Endodermal cell (in vitro differentiated cells): ENCODE measurements at regions not wholly inside any gene's neighbourhood (a gene's known extent, or its start where the extent isn't known, plus 50 kb on each side); places are given as distances from the start of the nearest gene placed in this dataset.

Experiments used
- DNase-seq: peaks from one replicate; pipeline ENCODE4 v3.0.0-alpha.2; 2017
- H3K27ac ChIP-seq: 2 replicates; pipeline ENCODE4 v1.5.1; 2013; ENCODE audit warnings: mild to moderate bottlenecking, low read depth, low read length, moderate library complexity
- H3K27me3 ChIP-seq: 2 replicates; pipeline ENCODE4 v1.6.1; 2013; ENCODE audit warnings: mild to moderate bottlenecking, low read length, moderate library complexity; ENCODE audit not compliant: insufficient read depth, control insufficient read depth, poor library complexity, severe bottlenecking
- H3K36me3 ChIP-seq: 2 replicates; pipeline ENCODE4 v1.7.0; 2013; ENCODE audit warnings: mild to moderate bottlenecking, low read length, moderate library complexity; ENCODE audit not compliant: control insufficient read depth, insufficient read depth
- H3K4me1 ChIP-seq: one replicate; pipeline ENCODE4 v1.7.0; 2013; ENCODE audit warnings: low read length; ENCODE audit not compliant: control insufficient read depth, insufficient read depth
- H3K4me3 ChIP-seq: 2 replicates; pipeline ENCODE4 v1.5.1; 2013; ENCODE audit warnings: mild to moderate bottlenecking, low read length, moderate library complexity
- H3K9ac ChIP-seq: 2 replicates; pipeline ENCODE4 v1.6.1; 2013; ENCODE audit warnings: mild to moderate bottlenecking, low read length, moderate library complexity; ENCODE audit not compliant: poor library complexity, severe bottlenecking; ENCODE audit errors: extremely low read depth
- H3K9me3 ChIP-seq: 2 replicates; pipeline ENCODE4 v1.6.1; 2013; ENCODE audit warnings: mild to moderate bottlenecking, low read length, moderate library complexity; ENCODE audit not compliant: control insufficient read depth
- H3K27ac Mint-ChIP-seq: 2 replicates; pipeline ENCODE4 v1.8.0; 2020; ENCODE audit warnings: mixed read lengths
- H3K27me3 Mint-ChIP-seq: 2 replicates; pipeline ENCODE4 v1.8.0; 2021; ENCODE audit warnings: mild to moderate bottlenecking, mixed read lengths; ENCODE audit not compliant: insufficient read depth
- H3K36me3 Mint-ChIP-seq: 2 replicates; pipeline ENCODE4 v1.8.0; 2020; ENCODE audit warnings: low read depth, mixed read lengths
- H3K4me1 Mint-ChIP-seq: 2 replicates; pipeline ENCODE4 v1.8.0; 2020; ENCODE audit warnings: mixed read lengths
- H3K4me3 Mint-ChIP-seq: 2 replicates; pipeline ENCODE4 v1.8.0; 2020; ENCODE audit warnings: mild to moderate bottlenecking, moderate library complexity, mixed read lengths
- H3K9me3 Mint-ChIP-seq: 2 replicates; pipeline ENCODE4 v1.8.0; 2020; ENCODE audit warnings: mild to moderate bottlenecking, mixed read lengths
- CTCF ChIP-seq: fragments of 200-600 bp; sonication (generic); conservative IDR thresholded peaks from 2 replicates; pipeline ENCODE4 v1.5.0; 2021; ENCODE audit warnings: antibody characterized with exemption, mild to moderate bottlenecking
- WGBS, 2 experiments: methylation state at CpG; one replicate each; pipeline versions ENCODE4 v1.1.5 to v1.1.7; 2013; ENCODE audit warnings: missing lambda C conversion rate in 2 of 2, mixed read lengths in 1 of 2; ENCODE audit not compliant: insufficient coverage in 1 of 2, insufficient read length in 1 of 2; 5-methylcytosine and 5-hydroxymethylcytosine counted together

GRCh38 chr3:181363231-181363630, 348.5 kb upstream of the SOX2 start:
- no peak overlapping the region for H3K4me3 Mint-ChIP-seq
- H3K27me3 ChIP-seq = peaks cover 17% of the 10 kb centered on the region

GRCh38 chr3:181362378-181362777, 349.3 kb upstream of the SOX2 start:
- no peaks in the 10 kb centered on the region for H3K36me3 Mint-ChIP-seq

More at GRCh38 chr3:181363231-181363630, 348.5 kb upstream of the SOX2 start:
- Mint-ChIP-seq H3K9me3 (no peaks in the 10 kb centered on the region), H3K4me1 (peaks cover 25% of the 10 kb centered on the region), H3K27me3 (peaks cover 16% of the 10 kb centered on the region), H3K36me3 (no peaks in the 10 kb centered on the region), H3K27ac (no peak overlapping the region)
- WGBS, 2 experiments = 53 to 88% methylated on average over 1 of the region's 1 CpG
- H3K9me3 ChIP-seq = no peaks in the 10 kb centered on the region
- no peak overlapping the region for H3K4me3 ChIP-seq
- no peaks in the 10 kb centered on the region for H3K4me1 ChIP-seq
- no peaks in the 10 kb centered on the region for H3K36me3 ChIP-seq
- no peak for DNase-seq
- H3K27ac ChIP-seq = no peak overlapping the region
- H3K9ac ChIP-seq = no peak overlapping the region
- TF ChIP-seq CTCF = no peak

GRCh38 chr3:181358562-181358961, 353.2 kb upstream of the SOX2 start:
- Mint-ChIP-seq H3K4me1 (peaks cover 34% of the 10 kb centered on the region), H3K4me3 (no peak overlapping the region), H3K9me3 (no peaks in the 10 kb centered on the region), H3K27me3 (peaks cover 18% of the 10 kb centered on the region), H3K36me3 (no peaks in the 10 kb centered on the region), H3K27ac (no peak overlapping the region)
- no peaks in the 10 kb centered on the region for H3K9me3 ChIP-seq
- no peak overlapping the region for H3K27ac ChIP-seq
- no peak overlapping the region for H3K9ac ChIP-seq
- no peak overlapping the region for H3K4me3 ChIP-seq
- peaks cover 17% of the 10 kb centered on the region for H3K27me3 ChIP-seq
- no peak for DNase-seq
- no peaks in the 10 kb centered on the region for H3K4me1 ChIP-seq
- TF ChIP-seq CTCF = no peak
- whole genome bisulfite sequencing, 2 experiments = 82% methylated on average over 3 of the region's 3 CpGs; no CpG with 5 or more reads in 1 of the 2 experiments
- H3K36me3 ChIP-seq = no peaks in the 10 kb centered on the region

More at GRCh38 chr3:181362378-181362777, 349.3 kb upstream of the SOX2 start:
- H3K36me3 ChIP-seq = no peaks in the 10 kb centered on the region
- TF ChIP-seq CTCF = no peak
- H3K27ac Mint-ChIP-seq = no peak overlapping the region
- H3K9ac ChIP-seq = no peak overlapping the region
- H3K27me3 Mint-ChIP-seq = peaks cover 16% of the 10 kb centered on the region
- H3K4me3 Mint-ChIP-seq = no peak overlapping the region
- no peaks in the 10 kb centered on the region for H3K9me3 ChIP-seq
- H3K9me3 Mint-ChIP-seq = no peaks in the 10 kb centered on the region
- H3K27ac ChIP-seq = no peak overlapping the region
- no peaks in the 10 kb centered on the region for H3K4me1 ChIP-seq
- DNase-seq = no peak
- peaks cover 17% of the 10 kb centered on the region for H3K27me3 ChIP-seq
- H3K4me3 ChIP-seq = no peak overlapping the region
- H3K4me1 Mint-ChIP-seq = peaks cover 32% of the 10 kb centered on the region
